ENCODE measurements at regions not wholly inside any gene's neighbourhood (a gene's known extent, or its start where the extent isn't known, plus 50 kb on each side); places are given as distances from the start of the nearest gene placed in this dataset.

GRCh38 chr5:174363934-174364333 lies 318.4 kb downstream of the NSG2 start:
- Mint-ChIP-seq H3K4me3 (no peak overlapping the region), H3K4me1 (no peaks in the 10 kb centered on the region), H3K27ac (no peak overlapping the region), H3K27me3 (ENCODE audit: low read depth) (peaks cover 8% of the 10 kb centered on the region), H3K36me3 (ENCODE audit: low read depth) (no peaks in the 10 kb centered on the region), H3K9me3 (peaks cover 14% of the 10 kb centered on the region)
- TF ChIP-seq CTCF (IDR thresholded peaks at IDR 0.05; ENCODE audit: unreplicated experiment in 3 of 3), result no peak

GRCh38 chr5:174364676-174365075 lies 319.2 kb downstream of the NSG2 start:
- Mint-ChIP-seq H3K36me3 (ENCODE audit: low read depth) (no peaks in the 10 kb centered on the region), H3K27me3 (ENCODE audit: low read depth) (peaks cover 8% of the 10 kb centered on the region), H3K4me3 (no peak overlapping the region), H3K9me3 (peaks cover 14% of the 10 kb centered on the region), H3K27ac (no peak overlapping the region), H3K4me1 (no peaks in the 10 kb centered on the region)
- no peak for TF ChIP-seq CTCF (IDR thresholded peaks at IDR 0.05; ENCODE audit: unreplicated experiment in 3 of 3)

GRCh38 chr5:174371600-174372094 lies 326.1 kb downstream of the NSG2 start:
- Mint-ChIP-seq H3K36me3 (ENCODE audit: low read depth) (no peaks in the 10 kb centered on the region), H3K27me3 (ENCODE audit: low read depth) (peaks cover 9% of the 10 kb centered on the region), H3K27ac (no peak overlapping the region), H3K4me3 (no peak overlapping the region), H3K4me1 (no peaks in the 10 kb centered on the region), H3K9me3 (no peaks in the 10 kb centered on the region)
- no peak for TF ChIP-seq CTCF (IDR thresholded peaks at IDR 0.05; ENCODE audit: unreplicated experiment in 3 of 3)

- Mint-ChIP-seq H3K4me3 (no peak overlapping the region), H3K36me3 (ENCODE audit: low read depth) (no peaks in the 10 kb centered on the region), H3K27me3 (ENCODE audit: low read depth) (peaks cover 9% of the 10 kb centered on the region), H3K27ac (no peak overlapping the region), H3K9me3 (no peaks in the 10 kb centered on the region), H3K4me1 (no peaks in the 10 kb centered on the region)
- TF ChIP-seq CTCF (IDR thresholded peaks at IDR 0.05; ENCODE audit: unreplicated experiment in 3 of 3), result no peak
Measured at GRCh38 chr5:174374206-174374605, 328.7 kb downstream of the NSG2 start.

GRCh38 chr5:174376056-174376455 lies 330.6 kb downstream of the NSG2 start:
- Mint-ChIP-seq H3K27me3 (ENCODE audit: low read depth) (peaks cover 13% of the 10 kb centered on the region), H3K4me3 (no peak overlapping the region), H3K9me3 (no peaks in the 10 kb centered on the region), H3K27ac (no peak overlapping the region), H3K36me3 (ENCODE audit: low read depth) (no peaks in the 10 kb centered on the region), H3K4me1 (no peaks in the 10 kb centered on the region)
- no peak for TF ChIP-seq CTCF (IDR thresholded peaks at IDR 0.05; ENCODE audit: unreplicated experiment in 3 of 3)

- TF ChIP-seq CTCF (IDR thresholded peaks at IDR 0.05; ENCODE audit: unreplicated experiment in 3 of 3), result no peak
- Mint-ChIP-seq H3K4me3 (no peak overlapping the region), H3K4me1 (no peaks in the 10 kb centered on the region), H3K9me3 (no peaks in the 10 kb centered on the region), H3K36me3 (ENCODE audit: low read depth) (no peaks in the 10 kb centered on the region), H3K27me3 (ENCODE audit: low read depth) (peaks cover 13% of the 10 kb centered on the region), H3K27ac (no peak overlapping the region)
Measured at GRCh38 chr5:174376726-174377373, 331.3 kb downstream of the NSG2 start.

All from nephron (organoid).